ENCODE measurements at regions not wholly inside any gene's neighbourhood (a gene's known extent, or its start where the extent isn't known, plus 50 kb on each side); places are given as distances from the start of the nearest gene placed in this dataset.

DNA sequence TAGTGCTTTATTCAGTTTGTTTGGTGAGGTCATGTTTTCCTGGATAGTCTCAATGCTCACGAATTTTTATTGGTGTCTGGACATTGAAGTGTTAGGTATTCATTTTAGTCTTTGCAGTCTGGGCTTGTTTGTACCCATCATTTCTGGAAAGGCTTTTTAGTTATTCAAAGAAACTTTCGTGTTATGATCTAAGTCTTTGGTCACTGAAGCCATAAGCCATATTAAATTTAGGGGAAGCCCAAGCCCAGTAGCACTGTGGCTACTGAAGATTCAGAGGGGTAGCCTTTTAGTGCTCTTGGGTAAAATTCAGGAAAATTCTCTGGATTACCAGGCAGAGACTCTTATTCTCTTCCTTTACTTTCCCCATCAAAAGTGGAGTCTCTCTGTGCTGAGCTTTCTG is 56.2 kb upstream of the PEX5L start:
- TF ChIP-seq CTCF (IDR thresholded peaks at IDR 0.05) (no peak), POLR2A (IDR thresholded peaks at IDR 0.05) (no peak), POLR2AphosphoS5 (IDR thresholded peaks at IDR 0.05) (no peak)

Data from suprapubic skin (tissue), 4 donors.